ENCODE measurements at regions not wholly inside any gene's neighbourhood (a gene's known extent, or its start where the extent isn't known, plus 50 kb on each side); places are given as distances from the start of the nearest gene placed in this dataset.

DNA sequence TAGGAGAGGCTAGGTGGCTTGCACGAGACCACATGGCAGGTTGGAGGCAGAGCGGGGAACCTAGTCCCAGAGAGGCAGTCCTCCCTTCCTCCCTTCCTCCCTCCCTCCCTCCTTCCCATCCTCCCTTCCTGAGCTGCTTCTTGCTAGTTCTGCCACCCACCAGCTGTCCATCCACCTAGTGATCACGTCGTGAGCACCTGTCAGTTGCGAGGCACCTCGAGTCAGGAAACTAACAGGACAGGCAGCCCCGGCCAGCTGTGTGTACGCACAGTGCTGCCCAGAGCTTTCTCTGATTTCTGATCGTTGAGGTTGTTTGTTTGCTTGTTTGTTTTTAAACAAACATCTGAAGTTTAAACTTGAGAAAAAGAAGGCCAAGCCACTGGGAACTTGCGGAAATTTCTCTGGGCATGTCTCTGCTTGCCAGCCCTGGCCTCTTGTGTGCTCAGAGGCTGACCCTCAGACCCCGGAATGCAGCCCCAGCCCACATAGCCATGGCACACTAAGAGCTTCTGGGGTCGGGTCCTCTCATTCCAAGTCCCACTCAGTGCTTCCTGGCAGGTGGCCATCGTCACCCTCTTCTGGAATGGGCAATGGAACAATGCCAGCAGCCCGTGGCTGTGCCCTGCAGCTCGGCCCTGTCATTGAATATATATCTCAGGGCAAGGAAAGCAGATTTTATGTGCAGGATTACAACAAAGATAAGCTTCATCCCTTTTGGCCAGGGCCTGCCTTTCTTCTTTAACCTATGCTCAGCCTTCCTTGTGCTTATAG lies 174.0 kb downstream of the KATNIP start:
- DNase-seq (ENCODE audit: low spot score): no peak
- TF ChIP-seq, protein P1, sequence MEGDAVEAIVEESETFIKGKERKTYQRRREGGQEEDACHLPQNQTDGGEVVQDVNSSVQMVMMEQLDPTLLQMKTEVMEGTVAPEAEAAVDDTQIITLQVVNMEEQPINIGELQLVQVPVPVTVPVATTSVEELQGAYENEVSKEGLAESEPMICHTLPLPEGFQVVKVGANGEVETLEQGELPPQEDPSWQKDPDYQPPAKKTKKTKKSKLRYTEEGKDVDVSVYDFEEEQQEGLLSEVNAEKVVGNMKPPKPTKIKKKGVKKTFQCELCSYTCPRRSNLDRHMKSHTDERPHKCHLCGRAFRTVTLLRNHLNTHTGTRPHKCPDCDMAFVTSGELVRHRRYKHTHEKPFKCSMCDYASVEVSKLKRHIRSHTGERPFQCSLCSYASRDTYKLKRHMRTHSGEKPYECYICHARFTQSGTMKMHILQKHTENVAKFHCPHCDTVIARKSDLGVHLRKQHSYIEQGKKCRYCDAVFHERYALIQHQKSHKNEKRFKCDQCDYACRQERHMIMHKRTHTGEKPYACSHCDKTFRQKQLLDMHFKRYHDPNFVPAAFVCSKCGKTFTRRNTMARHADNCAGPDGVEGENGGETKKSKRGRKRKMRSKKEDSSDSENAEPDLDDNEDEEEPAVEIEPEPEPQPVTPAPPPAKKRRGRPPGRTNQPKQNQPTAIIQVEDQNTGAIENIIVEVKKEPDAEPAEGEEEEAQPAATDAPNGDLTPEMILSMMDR (IDR thresholded peaks at IDR 0.05; ENCODE audit: extremely low read depth, missing control alignments): no peak

DNA sequence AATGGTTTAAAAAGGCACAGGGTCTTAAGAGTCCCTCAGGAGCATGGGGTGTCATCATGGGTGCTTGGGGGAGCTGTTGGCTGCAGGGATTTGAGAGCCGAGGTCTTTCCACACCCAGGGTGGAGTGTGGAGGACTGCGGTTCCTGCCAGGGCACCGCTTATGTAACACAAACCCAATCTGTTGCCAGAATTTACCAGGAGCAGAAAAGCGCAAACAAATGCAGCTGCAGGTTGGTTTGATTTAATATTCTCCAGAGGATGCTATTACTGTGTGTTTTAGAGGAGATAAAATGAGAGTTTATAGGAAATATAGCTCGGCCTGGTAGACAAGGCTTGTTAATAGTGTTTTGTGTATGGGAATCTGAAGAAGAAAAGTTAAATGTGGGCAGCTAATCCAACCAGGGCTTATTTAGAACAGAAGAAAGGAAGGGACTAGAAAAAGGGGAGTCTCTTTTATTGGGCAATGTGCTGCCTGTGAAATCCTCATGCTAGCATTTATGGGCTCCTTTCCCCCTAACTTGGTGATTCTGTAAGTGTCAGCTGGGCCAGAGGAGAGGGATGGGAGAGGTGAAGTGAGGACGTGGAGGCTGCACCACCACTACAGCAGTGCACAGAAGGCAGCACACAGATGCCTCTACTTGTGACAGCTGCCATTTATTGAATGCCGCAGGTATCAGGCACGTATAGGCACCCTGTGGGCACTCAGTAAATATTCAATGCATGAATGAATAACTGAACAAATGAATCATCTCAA lies 174.7 kb downstream of the KATNIP start:
- TF ChIP-seq, protein P1 (IDR thresholded peaks at IDR 0.05; ENCODE audit: extremely low read depth, missing control alignments): no peak
- DNase-seq (ENCODE audit: low spot score): no peak

DNA sequence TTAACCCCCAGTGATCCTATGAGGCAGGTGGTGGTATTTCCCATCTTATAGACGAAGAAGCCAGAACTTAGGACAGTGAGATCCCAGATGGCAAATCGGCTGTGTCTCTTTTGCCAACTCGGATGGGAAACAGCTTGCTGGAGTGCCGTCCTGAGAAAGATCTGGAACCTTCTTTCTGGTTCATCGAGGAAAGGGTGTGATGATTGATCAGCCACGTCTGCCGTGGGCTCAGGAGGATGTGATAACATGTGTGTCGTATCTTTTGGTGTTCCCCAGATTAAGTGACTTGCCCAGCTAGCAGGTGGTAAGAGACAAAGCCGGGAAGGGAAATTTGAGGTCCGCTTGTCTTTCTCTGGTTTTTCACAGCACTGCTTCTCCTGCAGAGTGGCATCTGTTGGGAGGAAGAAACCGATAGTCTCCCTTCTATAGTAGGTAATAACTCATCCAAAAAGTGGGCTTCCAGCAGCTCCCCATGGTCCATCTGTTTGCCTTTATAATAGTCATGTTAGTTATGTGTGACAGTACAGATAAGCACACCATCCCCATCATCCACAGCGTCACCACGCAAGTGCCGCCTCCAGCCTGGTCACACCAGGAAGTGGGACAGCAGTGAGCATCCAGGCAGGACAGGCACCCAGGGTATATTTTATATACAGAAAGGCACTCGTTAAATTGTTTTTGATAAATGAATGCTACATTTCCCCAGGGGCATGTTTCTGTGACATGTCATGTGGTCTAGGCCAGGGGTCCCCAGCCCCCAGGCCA lies 175.5 kb downstream of the KATNIP start:
- DNase-seq (ENCODE audit: low spot score): no peak
- TF ChIP-seq, protein P1 (IDR thresholded peaks at IDR 0.05; ENCODE audit: extremely low read depth, missing control alignments): no peak

DNA sequence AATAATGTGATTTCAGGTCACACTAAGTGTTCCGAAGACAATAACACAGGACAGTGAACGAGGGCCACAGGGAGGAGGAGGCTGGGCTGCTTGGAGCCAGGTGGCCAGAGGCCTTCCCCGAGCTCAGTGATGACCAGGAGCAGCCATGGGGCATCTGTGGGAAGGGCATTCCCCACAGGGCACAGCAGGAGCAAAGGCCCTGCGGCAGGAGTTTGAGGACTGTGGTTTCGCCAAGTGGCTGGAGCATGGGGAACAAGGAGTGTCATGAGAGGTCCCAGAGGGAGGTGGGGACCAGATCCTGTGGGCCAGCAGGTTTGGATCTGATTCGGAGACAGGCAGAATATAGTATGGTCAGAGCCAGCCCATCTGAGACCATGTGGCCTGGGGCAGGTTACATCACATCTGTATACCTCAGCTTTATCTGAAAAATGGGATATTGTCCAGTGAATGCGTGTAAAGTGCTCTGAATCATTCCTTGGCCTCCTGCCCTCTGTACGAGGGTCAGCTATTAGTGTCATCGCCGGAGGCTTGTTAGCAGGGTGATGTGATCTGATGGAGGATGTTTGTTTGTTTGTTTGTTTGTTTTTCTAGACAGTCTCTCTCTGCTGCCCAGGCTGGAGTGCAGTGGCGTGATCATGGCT lies 176.8 kb downstream of the KATNIP start:
- TF ChIP-seq, protein P1 (IDR thresholded peaks at IDR 0.05; ENCODE audit: extremely low read depth, missing control alignments): no peak
- DNase-seq (ENCODE audit: low spot score): no peak

DNA sequence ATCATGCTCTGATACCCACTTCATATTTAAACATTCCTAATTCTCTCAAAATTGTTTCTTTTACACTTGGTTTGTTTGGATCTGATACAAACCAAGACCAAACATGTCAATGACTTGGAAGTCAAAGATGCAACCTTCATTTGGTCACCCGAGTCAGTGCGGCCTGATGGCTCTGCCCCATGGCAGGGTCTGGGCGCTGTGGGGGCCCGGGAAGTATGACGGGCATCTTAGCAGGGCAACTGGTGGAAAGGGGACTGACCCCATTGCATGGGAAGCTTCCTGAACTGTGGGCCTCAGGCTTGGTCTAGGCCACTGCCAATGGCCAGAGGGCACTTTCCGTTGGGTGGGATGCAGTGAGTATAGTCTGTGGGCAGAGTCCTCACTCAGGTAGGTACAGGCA lies 178.0 kb downstream of the KATNIP start:
- TF ChIP-seq, protein P1 (IDR thresholded peaks at IDR 0.05; ENCODE audit: extremely low read depth, missing control alignments): no peak
- no peak for DNase-seq (ENCODE audit: low spot score)

DNA sequence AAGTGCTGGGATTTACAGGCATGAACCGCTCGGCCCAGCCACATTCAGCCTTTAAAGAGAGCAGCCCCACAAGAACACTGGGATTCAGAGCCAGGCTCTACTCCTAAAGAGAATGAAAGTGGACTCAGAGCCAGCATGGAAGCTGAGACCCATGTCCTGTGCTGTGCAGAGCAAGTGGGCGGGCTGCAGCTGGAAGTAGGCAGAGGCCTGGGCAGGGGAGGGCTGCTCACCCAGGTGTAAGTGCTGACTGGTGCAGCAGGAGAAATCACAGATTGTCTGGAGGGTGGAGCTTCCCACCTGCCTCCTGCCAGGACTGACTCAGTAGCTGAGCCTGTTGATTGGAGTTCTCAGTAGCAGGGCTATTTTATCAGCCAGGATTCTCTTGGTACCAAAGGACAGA lies 178.7 kb downstream of the KATNIP start:
- TF ChIP-seq, protein P1 (IDR thresholded peaks at IDR 0.05; ENCODE audit: extremely low read depth, missing control alignments): no peak
- DNase-seq (ENCODE audit: low spot score): no peak
